Activated CD4-positive, alpha-beta T cell treated with anti-CD3 and anti-CD28 coated beads, Interleukin-2, amount 10 ng/mL, durations not matched to agents 24 days and 14 days (primary cell): ENCODE measurements at regions not wholly inside any gene's neighbourhood (a gene's known extent, or its start where the extent isn't known, plus 50 kb on each side); places are given as distances from the start of the nearest gene placed in this dataset.

Experiments used
- DNase-seq: peaks from one replicate; pipeline ENCODE4 v3.0.0; 2022
- H3K27ac Mint-ChIP-seq: one replicate; pipeline ENCODE4 v1.8.0; 2022; ENCODE audit warnings: mild to moderate bottlenecking, mixed read lengths
- H3K27me3 Mint-ChIP-seq: one replicate; pipeline ENCODE4 v1.8.0; 2022; ENCODE audit warnings: mixed read lengths
- H3K36me3 Mint-ChIP-seq: one replicate; pipeline ENCODE4 v1.8.0; 2022; ENCODE audit warnings: low read depth, mild to moderate bottlenecking, mixed read lengths
- H3K4me1 Mint-ChIP-seq: one replicate; pipeline ENCODE4 v1.8.0; 2021; ENCODE audit warnings: mixed read lengths
- H3K4me3 Mint-ChIP-seq: one replicate; pipeline ENCODE4 v1.8.0; 2022; ENCODE audit warnings: mild to moderate bottlenecking, moderate library complexity, mixed read lengths
- H3K9me3 Mint-ChIP-seq: one replicate; pipeline ENCODE4 v1.8.0; 2021; ENCODE audit warnings: mixed read lengths
- intact Hi-C: fragments of 100-400 bp; cut with micrococcal nuclease; formaldehyde crosslinking; loops from one replicate; pipeline ENCODE4 v1.15.1; 2023

DNA sequence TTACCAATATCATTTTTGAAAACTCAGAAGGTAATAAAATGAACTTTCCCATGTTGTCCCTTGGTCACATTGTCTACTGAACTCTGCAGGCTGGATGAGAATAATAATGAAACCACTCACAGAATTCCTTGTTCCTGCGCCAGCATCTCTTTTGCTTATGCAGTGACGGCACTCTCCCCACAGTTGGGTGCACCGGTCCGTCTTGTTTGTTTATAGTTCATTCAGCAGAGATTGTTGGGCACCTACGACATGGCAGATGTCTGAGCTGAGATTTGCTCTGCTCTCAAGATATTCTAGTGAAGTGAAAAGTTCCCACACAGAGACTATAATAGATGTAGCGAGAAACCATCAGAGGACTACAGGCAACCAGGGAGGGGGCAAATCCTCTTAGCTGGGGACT is 375.7 kb upstream of the CDH11 start:
- H3K4me3 Mint-ChIP-seq: no peak overlapping the region
- H3K27ac Mint-ChIP-seq: no peak overlapping the region
- intact Hi-C loops: no loop called here
- no peaks in the 10 kb centered on the region for H3K36me3 Mint-ChIP-seq
- no peaks in the 10 kb centered on the region for H3K9me3 Mint-ChIP-seq
- H3K27me3 Mint-ChIP-seq: no peaks in the 10 kb centered on the region
- H3K4me1 Mint-ChIP-seq: no peaks in the 10 kb centered on the region
- DNase-seq: no peak

DNA sequence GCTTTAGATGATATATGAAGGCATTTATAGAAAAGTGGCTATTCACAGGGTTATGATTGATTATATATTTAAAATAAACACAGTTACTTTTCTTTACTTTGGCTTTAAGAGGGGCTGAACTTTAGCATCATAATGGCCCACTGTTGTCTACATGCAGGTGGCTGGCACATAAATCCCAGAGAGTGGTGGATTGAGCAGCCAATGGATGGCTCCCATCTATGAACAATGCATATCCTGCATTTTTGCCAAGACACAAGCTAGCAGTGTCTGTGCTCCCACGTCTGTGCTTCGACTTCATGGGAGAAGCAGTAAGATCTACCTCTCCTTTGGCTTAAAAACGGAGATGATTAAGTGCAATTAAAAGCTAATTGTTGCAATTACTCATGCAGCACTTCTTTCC is 373.2 kb upstream of the CDH11 start:
- no peak overlapping the region for H3K4me3 Mint-ChIP-seq
- DNase-seq: no peak
- peaks cover 3% of the 10 kb centered on the region for H3K9me3 Mint-ChIP-seq
- intact Hi-C loops: no loop called here
- no peaks in the 10 kb centered on the region for H3K36me3 Mint-ChIP-seq
- H3K27me3 Mint-ChIP-seq: no peaks in the 10 kb centered on the region
- no peak overlapping the region for H3K27ac Mint-ChIP-seq
- H3K4me1 Mint-ChIP-seq: no peaks in the 10 kb centered on the region

DNA sequence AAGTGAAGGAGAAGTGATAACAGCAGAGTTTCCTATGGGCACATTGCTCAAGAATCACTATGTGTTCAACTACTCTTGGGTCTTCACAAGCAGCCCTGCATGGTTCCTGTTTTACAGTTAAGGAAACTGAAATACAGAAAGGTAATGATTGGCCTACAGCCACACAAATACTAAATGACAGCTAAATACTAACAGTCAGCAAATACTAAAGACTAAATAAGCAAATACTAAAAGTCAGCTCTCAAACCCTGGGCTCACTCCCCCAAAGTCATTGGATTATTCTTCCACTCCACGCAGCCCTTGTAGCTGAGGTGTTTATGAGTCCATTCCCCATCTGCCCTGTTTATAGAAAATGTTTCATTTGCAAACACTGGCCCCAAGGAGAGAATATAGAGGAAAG is 372.7 kb upstream of the CDH11 start:
- no peaks in the 10 kb centered on the region for H3K36me3 Mint-ChIP-seq
- no peak for DNase-seq
- intact Hi-C loops: no loop called here

DNA sequence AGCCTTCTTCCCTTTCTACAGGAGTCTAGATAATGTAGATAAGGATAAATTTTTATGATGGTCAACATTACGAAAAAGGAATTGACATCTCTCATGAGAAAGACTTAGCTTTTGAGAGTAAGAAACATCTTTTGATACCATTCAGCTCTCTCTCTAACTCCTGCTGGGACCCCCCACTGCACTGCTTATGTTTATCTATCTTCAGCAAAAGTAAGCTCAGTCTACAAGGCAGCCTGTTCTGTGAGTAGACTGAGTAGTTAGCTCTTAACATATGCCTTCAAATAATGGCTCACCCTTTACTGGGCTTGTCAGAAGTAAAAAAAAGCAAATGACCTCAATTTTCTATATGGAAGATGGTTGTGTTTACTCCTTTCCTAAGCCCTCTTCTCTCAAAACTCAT is 372.2 kb upstream of the CDH11 start:
- intact Hi-C loops: no loop called here
- H3K27ac Mint-ChIP-seq: no peak overlapping the region
- peaks cover 3% of the 10 kb centered on the region for H3K9me3 Mint-ChIP-seq
- H3K36me3 Mint-ChIP-seq: no peaks in the 10 kb centered on the region
- H3K4me3 Mint-ChIP-seq: no peak overlapping the region
- no peaks in the 10 kb centered on the region for H3K4me1 Mint-ChIP-seq
- H3K27me3 Mint-ChIP-seq: no peaks in the 10 kb centered on the region
- DNase-seq: no peak

More for the DNA sequence above, 372.7 kb upstream of the CDH11 start:
- no peak overlapping the region for H3K4me3 Mint-ChIP-seq
- H3K4me1 Mint-ChIP-seq: no peaks in the 10 kb centered on the region
- H3K27me3 Mint-ChIP-seq: no peaks in the 10 kb centered on the region
- peaks cover 3% of the 10 kb centered on the region for H3K9me3 Mint-ChIP-seq
- no peak overlapping the region for H3K27ac Mint-ChIP-seq

DNA sequence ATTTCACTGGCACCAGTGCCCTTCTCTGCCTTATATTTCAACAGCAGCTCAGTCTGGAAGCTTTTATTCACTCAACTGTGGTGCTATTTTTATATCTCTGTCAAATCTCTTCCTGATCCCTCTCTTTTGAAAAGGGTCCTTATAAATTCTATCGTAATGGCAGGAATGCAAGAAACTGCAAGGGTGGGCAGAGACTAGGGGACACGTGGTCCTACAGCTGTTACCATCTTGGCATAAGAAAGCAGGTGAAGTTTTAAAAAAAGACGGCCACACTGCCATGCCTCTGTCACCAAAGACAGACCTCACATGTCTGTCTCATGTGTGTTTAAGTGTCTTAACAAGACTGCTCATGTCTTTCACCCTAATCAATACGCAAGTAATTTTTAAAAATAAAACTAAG is 368.4 kb upstream of the CDH11 start:
- H3K4me3 Mint-ChIP-seq: no peak overlapping the region
- H3K27me3 Mint-ChIP-seq: no peaks in the 10 kb centered on the region
- peaks cover 3% of the 10 kb centered on the region for H3K9me3 Mint-ChIP-seq
- H3K36me3 Mint-ChIP-seq: no peaks in the 10 kb centered on the region
- no peaks in the 10 kb centered on the region for H3K4me1 Mint-ChIP-seq
- H3K27ac Mint-ChIP-seq: no peak overlapping the region
- DNase-seq: no peak
- intact Hi-C loops: no loop called here

DNA sequence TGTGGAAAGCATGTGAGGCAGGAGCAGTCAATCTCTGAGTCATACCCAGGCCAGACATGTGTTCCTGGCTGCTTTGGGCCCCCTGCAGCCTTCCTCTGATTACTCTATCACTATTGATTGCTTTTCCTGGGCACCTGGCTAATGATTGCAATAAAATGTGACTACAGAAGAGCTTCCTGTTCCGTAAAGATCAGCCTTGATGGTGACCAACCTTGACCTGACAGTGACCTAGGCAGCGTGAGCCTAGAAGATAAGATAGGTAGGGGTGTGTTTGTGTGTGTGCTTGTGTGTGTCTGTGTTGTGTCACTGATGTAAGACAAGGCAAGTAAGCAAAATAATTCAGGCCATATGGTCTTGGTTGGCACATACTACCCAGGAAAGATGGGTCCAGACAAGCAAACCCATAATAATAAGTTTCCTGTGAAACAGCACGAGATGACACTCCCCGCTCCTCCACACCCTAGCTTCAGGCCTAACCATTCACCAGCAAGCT is 367.7 kb upstream of the CDH11 start:
- no peak overlapping the region for H3K4me3 Mint-ChIP-seq
- intact Hi-C loops: no loop called here
- H3K4me1 Mint-ChIP-seq: no peaks in the 10 kb centered on the region
- no peaks in the 10 kb centered on the region for H3K27me3 Mint-ChIP-seq
- DNase-seq: no peak
- peaks cover 3% of the 10 kb centered on the region for H3K9me3 Mint-ChIP-seq
- no peak overlapping the region for H3K27ac Mint-ChIP-seq
- no peaks in the 10 kb centered on the region for H3K36me3 Mint-ChIP-seq

DNA sequence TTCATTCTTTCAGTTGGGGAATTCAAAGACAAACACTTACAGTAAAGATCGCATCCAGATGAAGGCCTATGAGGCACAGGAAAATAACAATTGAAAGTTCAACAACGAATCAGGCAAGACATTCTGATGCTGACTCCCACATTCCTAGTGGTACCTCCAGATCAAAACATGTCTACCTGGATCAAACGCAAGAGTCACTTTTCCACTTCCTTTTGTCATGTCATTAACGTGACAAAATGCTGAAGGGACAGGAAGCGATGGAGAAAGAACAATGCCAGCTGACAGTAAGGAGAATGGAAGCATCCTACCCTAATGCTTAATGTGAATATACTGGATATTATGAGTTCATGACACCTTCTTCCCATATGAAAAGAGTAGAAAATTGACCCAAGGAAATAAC is 365.4 kb upstream of the CDH11 start:
- H3K4me1 Mint-ChIP-seq: no peaks in the 10 kb centered on the region
- no peak overlapping the region for H3K27ac Mint-ChIP-seq
- no peaks in the 10 kb centered on the region for H3K27me3 Mint-ChIP-seq
- H3K4me3 Mint-ChIP-seq: no peak overlapping the region
- H3K9me3 Mint-ChIP-seq: peaks cover 3% of the 10 kb centered on the region
- DNase-seq: no peak
- no peaks in the 10 kb centered on the region for H3K36me3 Mint-ChIP-seq
- intact Hi-C loops: no loop called here

DNA sequence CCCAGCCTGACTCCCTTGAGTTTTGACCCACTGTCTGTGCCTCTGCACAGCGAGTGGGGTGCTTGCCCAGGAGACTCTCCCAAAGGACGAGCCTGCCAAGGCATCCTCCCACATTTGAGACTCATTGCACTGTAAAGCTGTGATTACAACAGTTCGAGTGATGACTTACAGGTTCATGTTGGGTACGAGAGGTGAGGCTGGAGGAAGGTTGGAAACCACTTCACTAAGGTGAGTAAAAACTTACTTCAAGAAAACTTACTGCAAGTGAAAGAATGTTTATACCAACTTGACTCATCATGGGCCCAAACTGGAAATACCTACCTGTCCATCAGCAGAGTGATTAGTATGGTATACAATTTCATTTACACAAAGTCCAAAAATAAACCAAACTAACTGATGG is 360.1 kb upstream of the CDH11 start:
- no peaks in the 10 kb centered on the region for H3K9me3 Mint-ChIP-seq
- H3K4me3 Mint-ChIP-seq: no peak overlapping the region
- no peak overlapping the region for H3K27ac Mint-ChIP-seq
- H3K36me3 Mint-ChIP-seq: no peaks in the 10 kb centered on the region
- intact Hi-C loops: no loop called here
- no peaks in the 10 kb centered on the region for H3K4me1 Mint-ChIP-seq
- no peak for DNase-seq
- H3K27me3 Mint-ChIP-seq: no peaks in the 10 kb centered on the region

DNA sequence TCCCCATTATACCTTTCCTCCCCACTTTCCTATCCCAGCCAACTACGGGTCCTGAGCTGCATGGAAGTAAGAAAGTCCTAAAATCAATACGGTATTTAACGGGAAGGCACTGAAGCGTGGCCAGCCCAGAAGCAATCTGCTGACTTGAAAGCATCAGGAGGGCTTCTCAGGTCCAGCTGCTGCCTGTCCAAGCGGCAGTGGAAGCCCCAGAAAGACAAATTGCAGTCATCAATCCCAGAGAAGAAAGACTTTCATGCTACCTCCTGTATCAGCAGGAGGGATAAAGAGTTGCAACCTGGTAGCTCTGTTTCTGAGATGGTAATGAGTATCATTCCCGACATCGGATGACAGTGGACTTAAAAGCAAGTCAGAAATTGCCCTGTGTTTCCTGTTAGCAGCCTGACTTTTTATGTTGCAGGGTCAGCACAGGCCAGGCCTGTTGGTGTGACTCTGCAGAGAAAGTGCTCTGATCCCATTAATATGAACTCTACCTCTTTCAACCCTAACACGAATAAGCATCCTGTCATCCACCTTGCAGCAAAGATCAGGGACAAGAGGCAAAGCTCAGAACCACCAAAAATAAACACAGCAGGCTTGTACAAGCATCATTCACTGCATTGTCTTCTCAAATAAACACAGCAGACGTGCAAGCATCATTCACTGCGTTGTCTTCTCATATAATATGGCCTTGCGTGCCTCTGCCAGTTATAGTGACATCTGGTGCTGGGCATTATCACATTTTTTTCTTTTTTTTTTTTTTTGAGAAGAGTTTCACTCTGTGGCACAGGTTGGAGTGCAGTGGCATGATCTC is 358.6 kb upstream of the CDH11 start:
- Mint-ChIP-seq H3K9me3 (no peaks in the 10 kb centered on the region), H3K4me3 (no peak overlapping the region), H3K36me3 (no peaks in the 10 kb centered on the region), H3K27me3 (no peaks in the 10 kb centered on the region), H3K27ac (no peak overlapping the region), H3K4me1 (no peaks in the 10 kb centered on the region)
- intact Hi-C loops: no loop called here
- DNase-seq: no peak

DNA sequence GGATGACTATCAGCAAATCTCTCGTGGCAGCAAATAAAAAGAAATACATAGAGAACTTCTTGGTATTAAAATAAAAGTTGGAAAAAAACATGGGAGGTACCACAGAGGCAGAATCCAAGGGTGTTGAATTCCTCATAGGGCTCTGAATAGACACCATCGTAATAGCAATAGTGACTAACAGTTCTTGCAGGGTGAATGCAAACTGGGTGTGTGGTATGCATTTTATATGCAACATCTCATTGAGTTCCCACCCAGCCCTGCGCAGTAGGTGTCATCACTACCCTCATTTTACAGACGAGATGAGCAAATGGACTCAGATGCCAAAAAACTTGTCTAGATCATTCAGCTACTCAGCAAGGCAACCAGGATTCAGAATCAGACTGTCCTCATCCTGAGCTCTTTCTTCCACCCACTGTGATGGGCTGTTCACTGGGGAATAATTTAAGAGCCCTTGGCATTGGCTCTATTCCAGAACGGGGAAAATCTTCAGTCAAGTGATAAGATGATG is 354.6 kb upstream of the CDH11 start:
- Mint-ChIP-seq H3K27me3 (no peaks in the 10 kb centered on the region), H3K4me1 (no peaks in the 10 kb centered on the region), H3K27ac (no peak overlapping the region), H3K4me3 (no peak overlapping the region), H3K9me3 (no peaks in the 10 kb centered on the region), H3K36me3 (no peaks in the 10 kb centered on the region)
- intact Hi-C loops: no loop called here
- no peak for DNase-seq

DNA sequence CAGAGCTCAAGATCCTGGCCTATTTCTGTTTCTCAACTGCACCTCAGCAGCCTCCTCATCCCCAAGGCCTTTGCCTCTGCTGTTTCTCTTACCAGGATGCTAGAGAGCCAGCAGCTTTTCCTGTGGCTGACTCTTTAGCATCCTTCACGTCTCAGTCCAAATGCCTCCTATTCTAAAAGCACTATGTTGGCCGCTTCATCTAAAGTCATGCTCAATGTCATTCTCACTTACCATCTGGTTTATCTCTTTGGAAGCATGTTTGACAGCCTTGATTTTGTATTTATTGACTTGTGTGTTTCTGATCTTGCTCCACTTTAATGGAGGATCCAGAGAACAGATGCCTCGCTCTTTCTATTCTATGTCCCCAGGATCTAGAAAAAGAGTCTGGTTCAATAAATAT is 351.8 kb upstream of the CDH11 start:
- H3K36me3 Mint-ChIP-seq: no peaks in the 10 kb centered on the region
- no peak for DNase-seq
- H3K27me3 Mint-ChIP-seq: no peaks in the 10 kb centered on the region
- H3K27ac Mint-ChIP-seq: no peak overlapping the region
- intact Hi-C loops: no loop called here
- H3K4me3 Mint-ChIP-seq: no peak overlapping the region
- H3K4me1 Mint-ChIP-seq: no peaks in the 10 kb centered on the region
- no peaks in the 10 kb centered on the region for H3K9me3 Mint-ChIP-seq

DNA sequence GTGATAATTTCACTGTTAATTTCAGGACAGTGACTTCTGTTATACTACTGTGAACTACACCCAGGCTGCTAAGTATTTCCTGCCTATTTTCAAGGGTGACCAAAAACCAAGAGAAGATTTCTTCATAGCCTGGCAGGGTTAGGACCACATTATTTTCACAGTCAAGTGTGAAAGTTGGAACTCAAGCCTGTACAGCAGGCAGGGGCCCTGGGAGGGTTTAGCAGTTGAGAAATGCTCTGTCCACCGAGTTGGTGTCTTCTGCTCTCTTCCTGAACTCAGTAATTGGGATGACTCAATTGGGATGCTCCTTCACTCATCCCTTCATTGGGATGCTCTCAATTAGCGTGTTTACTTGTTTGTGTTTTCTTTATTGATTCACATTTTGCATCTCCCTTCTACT is 347.3 kb upstream of the CDH11 start:
- no peak for DNase-seq
- no peak overlapping the region for H3K4me3 Mint-ChIP-seq
- H3K27ac Mint-ChIP-seq: no peak overlapping the region
- H3K36me3 Mint-ChIP-seq: no peaks in the 10 kb centered on the region
- H3K27me3 Mint-ChIP-seq: no peaks in the 10 kb centered on the region
- no peaks in the 10 kb centered on the region for H3K4me1 Mint-ChIP-seq
- intact Hi-C loops: no loop called here
- H3K9me3 Mint-ChIP-seq: no peaks in the 10 kb centered on the region

DNA sequence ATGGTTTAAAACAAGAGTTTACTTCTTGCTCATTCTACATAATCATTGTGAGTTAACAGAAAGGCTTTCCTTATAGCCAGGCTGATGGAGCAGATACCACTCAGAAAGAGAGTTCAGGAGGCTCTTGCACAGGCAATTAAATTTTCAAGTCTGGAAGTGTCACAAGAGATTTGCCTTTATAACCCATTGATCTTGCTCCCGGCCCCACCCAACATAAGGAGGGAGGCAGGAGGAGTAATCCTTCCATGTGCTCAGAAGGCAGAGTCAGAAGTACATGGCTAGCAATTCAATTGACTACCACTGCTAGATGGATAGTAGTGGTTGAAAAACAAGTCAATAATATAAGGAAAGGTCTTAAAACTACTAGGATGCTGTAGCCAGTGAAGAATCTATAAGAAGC is 346.3 kb upstream of the CDH11 start:
- H3K9me3 Mint-ChIP-seq: no peaks in the 10 kb centered on the region
- no peaks in the 10 kb centered on the region for H3K27me3 Mint-ChIP-seq
- no peaks in the 10 kb centered on the region for H3K36me3 Mint-ChIP-seq
- intact Hi-C loops: no loop called here
- no peak overlapping the region for H3K4me3 Mint-ChIP-seq
- DNase-seq: no peak
- no peaks in the 10 kb centered on the region for H3K4me1 Mint-ChIP-seq
- no peak overlapping the region for H3K27ac Mint-ChIP-seq

DNA sequence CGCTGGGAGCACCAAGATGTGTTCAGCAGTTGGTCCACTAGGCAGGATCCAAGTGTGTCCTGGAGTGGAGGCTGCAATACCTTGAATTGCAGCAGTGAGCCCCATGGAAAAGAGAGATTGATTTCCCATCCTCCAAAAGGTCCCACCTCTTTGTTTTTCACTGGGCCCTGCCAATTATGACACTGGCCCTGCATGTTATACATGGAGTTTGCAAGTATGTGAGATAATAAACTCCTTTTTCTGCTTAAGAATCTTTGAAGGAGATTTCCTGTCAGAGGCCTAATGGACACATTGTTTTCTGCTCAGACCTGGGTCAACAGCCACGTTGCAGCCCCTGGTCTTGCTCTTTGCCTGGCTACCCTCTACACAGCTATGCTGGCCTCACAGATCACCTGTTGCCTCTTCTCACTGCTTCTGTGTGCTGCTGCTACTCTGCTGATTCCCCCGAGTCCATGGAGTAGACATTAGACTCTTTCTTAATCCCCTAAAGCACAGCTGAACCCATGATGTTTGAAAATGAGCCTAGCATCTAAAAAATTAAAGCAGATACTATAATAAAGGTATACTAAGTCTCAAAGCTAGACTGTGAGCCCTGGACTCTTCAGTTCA is 341.9 kb upstream of the CDH11 start:
- intact Hi-C loops: no loop called here
- Mint-ChIP-seq H3K9me3 (peaks cover 7% of the 10 kb centered on the region), H3K27me3 (no peaks in the 10 kb centered on the region), H3K4me3 (no peak overlapping the region), H3K36me3 (no peaks in the 10 kb centered on the region), H3K4me1 (no peaks in the 10 kb centered on the region), H3K27ac (no peak overlapping the region)
- DNase-seq: no peak
